ENCODE measurements at regions not wholly inside any gene's neighbourhood (a gene's known extent, or its start where the extent isn't known, plus 50 kb on each side); places are given as distances from the start of the nearest gene placed in this dataset.
A peak's percentile ranks its signal among the peaks of the same experiment; 100 is the strongest.

GRCh38 chr5:156103155-156103885, 223.6 kb upstream of the SGCD start:
- peak; percentile 54 for DNase-seq (ENCODE audit: low read depth)
- H3K4me3 ChIP-seq (ENCODE audit: control insufficient read depth, low read depth, low read length) = no peak overlapping the region
- no peak for TF ChIP-seq CTCF (conservative IDR thresholded peaks at IDR 0.05; ENCODE audit: control insufficient read depth, insufficient read depth, low read depth, low read length)

GRCh38 chr5:156109317-156110023, 217.5 kb upstream of the SGCD start:
- DNase-seq (ENCODE audit: low read depth) = peak; percentile 23
- no peak overlapping the region for H3K4me3 ChIP-seq (ENCODE audit: control insufficient read depth, low read depth, low read length)
- no peak for TF ChIP-seq CTCF (conservative IDR thresholded peaks at IDR 0.05; ENCODE audit: control insufficient read depth, insufficient read depth, low read depth, low read length)

- no peak for TF ChIP-seq CTCF (conservative IDR thresholded peaks at IDR 0.05; ENCODE audit: control insufficient read depth, insufficient read depth, low read depth, low read length)
- DNase-seq (ENCODE audit: low read depth) = no peak
- H3K4me3 ChIP-seq (ENCODE audit: control insufficient read depth, low read depth, low read length) = no peak overlapping the region
Measured at GRCh38 chr5:156119692-156120091, 207.3 kb upstream of the SGCD start.

GRCh38 chr5:156120777-156121176, 206.2 kb upstream of the SGCD start:
- no peak for TF ChIP-seq CTCF (conservative IDR thresholded peaks at IDR 0.05; ENCODE audit: control insufficient read depth, insufficient read depth, low read depth, low read length)
- no peak overlapping the region for H3K4me3 ChIP-seq (ENCODE audit: control insufficient read depth, low read depth, low read length)
- peak; percentile 47 for DNase-seq (ENCODE audit: low read depth)

GRCh38 chr5:156121234-156121633, 205.7 kb upstream of the SGCD start:
- DNase-seq (ENCODE audit: low read depth) = peak; percentile 67
- TF ChIP-seq CTCF (conservative IDR thresholded peaks at IDR 0.05; ENCODE audit: control insufficient read depth, insufficient read depth, low read depth, low read length) = no peak
- H3K4me3 ChIP-seq (ENCODE audit: control insufficient read depth, low read depth, low read length) = no peak overlapping the region

- DNase-seq (ENCODE audit: low read depth) = no peak
- H3K4me3 ChIP-seq (ENCODE audit: control insufficient read depth, low read depth, low read length) = no peak overlapping the region
- TF ChIP-seq CTCF (conservative IDR thresholded peaks at IDR 0.05; ENCODE audit: control insufficient read depth, insufficient read depth, low read depth, low read length) = no peak
Measured at GRCh38 chr5:156121882-156122281, 205.1 kb upstream of the SGCD start.
